ENCODE measurements at regions not wholly inside any gene's neighbourhood (a gene's known extent, or its start where the extent isn't known, plus 50 kb on each side); places are given as distances from the start of the nearest gene placed in this dataset.

GRCh38 chr3:186413615-186414415 is 51.8 kb upstream of the DGKG start:
- no peak for TF ChIP-seq CTCF (IDR thresholded peaks at IDR 0.05; ENCODE audit: low read depth, low read length)
- peak overlapping the region; percentile 40 for H3K4me3 ChIP-seq (ENCODE audit: low read depth, low read length)
- peak; percentile 56 for DNase-seq (ENCODE audit: low read depth)

DNA sequence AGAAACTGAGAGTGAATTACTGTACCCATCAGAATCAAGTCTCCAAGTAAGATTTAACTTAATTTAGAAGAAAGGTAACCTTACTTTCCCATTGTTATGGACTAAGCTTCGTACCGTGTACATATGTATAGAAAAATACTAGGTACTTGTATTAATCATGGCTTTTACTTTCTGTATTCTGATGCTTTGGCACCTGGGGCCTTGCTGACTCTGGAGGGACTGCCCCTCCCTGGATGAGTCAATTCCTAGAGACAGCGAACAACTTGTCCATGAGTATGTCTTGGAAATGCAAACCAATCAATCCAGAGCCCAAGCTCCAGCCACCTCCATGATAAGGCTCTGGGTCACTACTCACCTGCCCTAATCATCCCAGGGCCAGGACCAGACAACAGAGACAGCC is 50.0 kb upstream of the DGKG start:
- TF ChIP-seq POLR2A (IDR thresholded peaks at IDR 0.05; ENCODE audit: extremely low read depth, insufficient read length): no peak
- TF ChIP-seq MAX (IDR thresholded peaks at IDR 0.05; ENCODE audit: low read depth, low read length): no peak
- no peak for TF ChIP-seq MYC (IDR thresholded peaks at IDR 0.05; ENCODE audit: low read depth, low read length)
- TF ChIP-seq CTCF (IDR thresholded peaks at IDR 0.05; ENCODE audit: low read depth, low read length): no peak
- no peak overlapping the region for H3K4me3 ChIP-seq (ENCODE audit: low read depth, low read length)
- no peak for DNase-seq (ENCODE audit: low read depth)

Data from NB4 (cell line).